SK-N-SH treated with all-trans-retinoic acid at 6 μM for 48 hours (cell line): ENCODE measurements at regions not wholly inside any gene's neighbourhood (a gene's known extent, or its start where the extent isn't known, plus 50 kb on each side); places are given as distances from the start of the nearest gene placed in this dataset.

ENCODE experiments used
- ATAC-seq: fragments of 200-7000 bp; cut with Tn5 transposase; 3 replicates; pipeline ENCODE4 v1.9.1; 2020; ENCODE audit warnings: mild to moderate bottlenecking, moderate library complexity
- ARNTL ChIP-seq: fragments of 450-650 bp; formaldehyde crosslinking; IDR thresholded peaks from 2 replicates; pipeline ENCODE4 v1.5.0; 2020; ENCODE audit warnings: low read depth, mild to moderate bottlenecking, moderate library complexity, borderline replicate concordance
- BACH2 ChIP-seq: fragments of 250-450 bp; sonication (Bioruptor Pico); IDR thresholded peaks from 2 replicates; pipeline ENCODE4 v1.9.0; 2021; ENCODE audit warnings: mild to moderate bottlenecking, borderline replicate concordance
- CSDC2 ChIP-seq: fragments of 250-450 bp; sonication (Bioruptor Pico); IDR thresholded peaks from 2 replicates; pipeline ENCODE4 v1.5.0; 2020; ENCODE audit warnings: mild to moderate bottlenecking, moderate library complexity
- CSRNP3 ChIP-seq: fragments of 250-450 bp; sonication (Bioruptor Pico); IDR thresholded peaks from 2 replicates; pipeline ENCODE4 v1.5.1; 2021; ENCODE audit warnings: mild to moderate bottlenecking, moderate library complexity
- ESRRG ChIP-seq: fragments of 250-450 bp; sonication (Bioruptor Pico); IDR thresholded peaks from 2 replicates; pipeline ENCODE4 v1.6.1; 2021; ENCODE audit warnings: mild to moderate bottlenecking
- GLIS3 ChIP-seq: fragments of 250-450 bp; sonication (Bioruptor Pico); IDR thresholded peaks from 2 replicates; pipeline ENCODE4 v1.5.0; 2020; ENCODE audit warnings: mild to moderate bottlenecking, moderate library complexity
- ISL1 ChIP-seq: fragments of 250-450 bp; sonication (Bioruptor Pico); IDR thresholded peaks from 2 replicates; pipeline ENCODE4 v2.1.2; 2022; ENCODE audit warnings: mild to moderate bottlenecking, moderate library complexity
- OSR1 ChIP-seq: fragments of 250-450 bp; sonication (Bioruptor Pico); IDR thresholded peaks from 2 replicates; pipeline ENCODE4 v1.8.0; 2022; ENCODE audit warnings: moderate library complexity, mild to moderate bottlenecking, inconsistent platforms
- PATZ1 ChIP-seq: fragments of 250-450 bp; sonication (Bioruptor Pico); IDR thresholded peaks from 2 replicates; pipeline ENCODE4 v1.8.0; 2020; ENCODE audit warnings: mild to moderate bottlenecking, moderate library complexity, borderline replicate concordance
- PPARA ChIP-seq: fragments of 250-450 bp; sonication (Bioruptor Pico); IDR thresholded peaks from 2 replicates; pipeline ENCODE4 v1.5.0; 2020; ENCODE audit warnings: mild to moderate bottlenecking, borderline replicate concordance
- RARB ChIP-seq: fragments of 250-450 bp; sonication (Bioruptor Pico); IDR thresholded peaks from 2 replicates; pipeline ENCODE4 v1.8.0; 2021; ENCODE audit warnings: mild to moderate bottlenecking, moderate library complexity
- SNAI2 ChIP-seq: fragments of 250-450 bp; sonication (Bioruptor Pico); IDR thresholded peaks from 2 replicates; pipeline ENCODE4 v1.5.0; 2020; ENCODE audit warnings: mild to moderate bottlenecking, moderate library complexity
- TCF4 ChIP-seq: fragments of 250-450 bp; sonication (Bioruptor Pico); IDR thresholded peaks from 2 replicates; pipeline ENCODE4 v1.8.0; 2021; ENCODE audit warnings: mild to moderate bottlenecking, moderate library complexity, borderline replicate concordance
- TOX ChIP-seq: fragments of 250-450 bp; sonication (Bioruptor Pico); IDR thresholded peaks from 2 replicates; pipeline ENCODE4 v1.8.0; 2021; ENCODE audit warnings: mild to moderate bottlenecking, moderate library complexity, borderline replicate concordance
- TSHZ2 ChIP-seq: fragments of 250-450 bp; sonication (Bioruptor Pico); IDR thresholded peaks from 2 replicates; pipeline ENCODE4 v1.5.0; 2020; ENCODE audit warnings: mild to moderate bottlenecking, moderate library complexity
- ZC3H10 ChIP-seq: fragments of 250-450 bp; sonication (Bioruptor Pico); IDR thresholded peaks from 2 replicates; pipeline ENCODE4 v1.5.1; 2021; ENCODE audit warnings: mild to moderate bottlenecking, moderate library complexity
- ZFP3 ChIP-seq: fragments of 250-450 bp; sonication (Bioruptor Pico); IDR thresholded peaks from 2 replicates; pipeline ENCODE4 v1.5.0; 2020; ENCODE audit warnings: mild to moderate bottlenecking, moderate library complexity
- ZFP30 ChIP-seq: fragments of 450-650 bp; formaldehyde crosslinking; IDR thresholded peaks from 2 replicates; pipeline ENCODE4 v1.5.0; 2022; ENCODE audit warnings: mild to moderate bottlenecking, moderate library complexity
- ZNF70 ChIP-seq: fragments of 450-650 bp; formaldehyde crosslinking; IDR thresholded peaks from 2 replicates; pipeline ENCODE4 v1.5.0; 2020; ENCODE audit warnings: mild to moderate bottlenecking, moderate library complexity
- ZNF8 ChIP-seq: fragments of 450-650 bp; formaldehyde crosslinking; IDR thresholded peaks from 2 replicates; pipeline ENCODE4 v1.5.0; 2020; ENCODE audit warnings: mild to moderate bottlenecking, moderate library complexity
- TF ChIP-seq, protein P1 (sequence below): fragments of 250-450 bp; sonication (Bioruptor Pico); IDR thresholded peaks from 2 replicates; pipeline ENCODE4 v1.8.0; 2021; ENCODE audit warnings: low read depth, mild to moderate bottlenecking, moderate library complexity, borderline replicate concordance

DNA sequence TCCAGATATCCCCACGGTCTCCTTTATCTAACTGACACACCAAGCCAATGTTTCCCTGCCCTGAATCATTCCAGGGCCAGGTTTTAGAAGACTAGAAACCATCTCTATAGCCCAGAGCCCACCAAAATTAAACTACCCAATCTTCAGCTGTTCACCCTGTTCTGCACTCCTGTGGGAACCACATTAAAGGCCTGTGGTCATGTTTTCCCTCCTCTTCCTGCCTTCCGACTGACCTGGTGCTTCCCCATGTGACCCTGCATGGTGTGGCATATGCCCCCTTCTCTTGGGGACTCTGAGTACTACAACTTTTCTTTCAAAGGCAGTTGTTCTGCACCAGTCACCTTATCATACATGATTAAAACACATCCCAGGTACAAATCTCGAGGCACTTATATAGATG, 155.0 kb downstream of the TMEM200A start:
- TF ChIP-seq ZNF8: no peak
- no peak for TF ChIP-seq CSDC2
- no peak for TF ChIP-seq PPARA (CRISPR knock-in tag)
- TF ChIP-seq ZNF70 (CRISPR knock-in tag): no peak
- TF ChIP-seq ZFP30 (CRISPR knock-in tag): no peak
- TF ChIP-seq RARB (CRISPR knock-in tag): no peak
- TF ChIP-seq GLIS3 (CRISPR knock-in tag): no peak
- no peak for TF ChIP-seq ISL1 (CRISPR knock-in tag)
- TF ChIP-seq ARNTL (CRISPR knock-in tag): no peak
- no peak for TF ChIP-seq CSRNP3 (CRISPR knock-in tag)
- TF ChIP-seq OSR1 (CRISPR knock-in tag): no peak
- TF ChIP-seq, protein P1, sequence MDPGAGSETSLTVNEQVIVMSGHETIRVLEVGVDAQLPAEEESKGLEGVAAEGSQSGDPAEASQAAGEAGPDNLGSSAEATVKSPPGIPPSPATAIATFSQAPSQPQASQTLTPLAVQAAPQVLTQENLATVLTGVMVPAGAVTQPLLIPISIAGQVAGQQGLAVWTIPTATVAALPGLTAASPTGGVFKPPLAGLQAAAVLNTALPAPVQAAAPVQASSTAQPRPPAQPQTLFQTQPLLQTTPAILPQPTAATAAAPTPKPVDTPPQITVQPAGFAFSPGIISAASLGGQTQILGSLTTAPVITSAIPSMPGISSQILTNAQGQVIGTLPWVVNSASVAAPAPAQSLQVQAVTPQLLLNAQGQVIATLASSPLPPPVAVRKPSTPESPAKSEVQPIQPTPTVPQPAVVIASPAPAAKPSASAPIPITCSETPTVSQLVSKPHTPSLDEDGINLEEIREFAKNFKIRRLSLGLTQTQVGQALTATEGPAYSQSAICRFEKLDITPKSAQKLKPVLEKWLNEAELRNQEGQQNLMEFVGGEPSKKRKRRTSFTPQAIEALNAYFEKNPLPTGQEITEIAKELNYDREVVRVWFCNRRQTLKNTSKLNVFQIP (CRISPR knock-in tag): no peak
- no peak for TF ChIP-seq TSHZ2 (CRISPR knock-in tag)
- no peak for TF ChIP-seq BACH2 (CRISPR knock-in tag)
- TF ChIP-seq ESRRG (CRISPR knock-in tag): no peak
- TF ChIP-seq ZFP3 (CRISPR knock-in tag): no peak
- no peak for TF ChIP-seq SNAI2 (CRISPR knock-in tag)
- TF ChIP-seq TOX (CRISPR knock-in tag): no peak
- no peak for TF ChIP-seq ZC3H10 (CRISPR knock-in tag)
- no peak for TF ChIP-seq TCF4 (CRISPR knock-in tag)
- TF ChIP-seq, all 23 proteins: peak for 0
- no peak for ATAC-seq

GRCh38 chr6:130524552-130524951, 158.7 kb downstream of the TMEM200A start:
- TF ChIP-seq GLIS3 (CRISPR knock-in tag): no peak
- no peak for TF ChIP-seq TOX (CRISPR knock-in tag)
- TF ChIP-seq PATZ1: no peak
- no peak for TF ChIP-seq OSR1 (CRISPR knock-in tag)
- TF ChIP-seq CSRNP3 (CRISPR knock-in tag): no peak
- TF ChIP-seq, protein P1 (CRISPR knock-in tag): no peak
- TF ChIP-seq ZFP3 (CRISPR knock-in tag): no peak
- TF ChIP-seq CSDC2: no peak
- TF ChIP-seq ARNTL (CRISPR knock-in tag): no peak
- TF ChIP-seq TCF4 (CRISPR knock-in tag): no peak
- no peak for ATAC-seq
